ACHN (cell line): ENCODE measurements at regions not wholly inside any gene's neighbourhood (a gene's known extent, or its start where the extent isn't known, plus 50 kb on each side); places are given as distances from the start of the nearest gene placed in this dataset.
"Not testable (repeated sequence)": the region's sequence is repeated elsewhere in the genome, so short reads cannot be mapped to it uniquely, and the experiment has no call there.

Experiments
- DNase-seq: peaks from one replicate; pipeline ENCODE4 v3.0.0-alpha.2; 2015
- in situ Hi-C: cut with HindIII; loops from 2 replicates; pipeline ENCODE4 v1.10.0; 2017; ENCODE audit warnings: low sequenced_read_pairs, low pct_ligation_motif_present, low pct_unique_long_range_greater_than_20kb

GRCh38 chr5:26572480-26572879 is 465.9 kb downstream of the CDH9 start:
- no peak for DNase-seq
- in situ Hi-C loops: no loop called here

GRCh38 chr5:26569929-26570258 is 468.5 kb downstream of the CDH9 start:
- in situ Hi-C loops: no loop called here
- DNase-seq: no peak

GRCh38 chr5:26569241-26569928 is 469.0 kb downstream of the CDH9 start:
- no peak for DNase-seq
- in situ Hi-C loops: no loop called here

GRCh38 chr5:26568316-26568715 is 470.1 kb downstream of the CDH9 start:
- no peak for DNase-seq
- in situ Hi-C loops: no loop called here

- in situ Hi-C loops: no loop called here
- no peak for DNase-seq
These were observed 474.4 kb downstream of the CDH9 start for GRCh38 chr5:26563979-26564378.

- in situ Hi-C loops: no loop called here
- DNase-seq: peak; percentile 79
These were observed 485.3 kb downstream of the CDH9 start for GRCh38 chr5:26553079-26553478.

GRCh38 chr5:26543987-26544386 is 494.4 kb downstream of the CDH9 start:
- no peak for DNase-seq
- in situ Hi-C loops: no loop called here

- in situ Hi-C loops: no loop called here
- no peak for DNase-seq
These were observed 500.2 kb downstream of the CDH9 start for GRCh38 chr5:26538226-26538625.

- DNase-seq: no peak
- in situ Hi-C loops: no loop called here
These were observed 503.2 kb downstream of the CDH9 start for GRCh38 chr5:26535215-26535614.

GRCh38 chr5:26530305-26530704 is 508.1 kb downstream of the CDH9 start:
- no peak for DNase-seq
- in situ Hi-C loops: no loop called here

- in situ Hi-C loops: no loop called here
- DNase-seq: no peak
These were observed 519.1 kb downstream of the CDH9 start for GRCh38 chr5:26519245-26519644.

- no peak for DNase-seq
- in situ Hi-C loops: no loop called here
These were observed 520.3 kb downstream of the CDH9 start for GRCh38 chr5:26518065-26518464.

GRCh38 chr5:26498972-26499371 is 539.4 kb downstream of the CDH9 start:
- no peak for DNase-seq
- in situ Hi-C loops: no loop called here

GRCh38 chr5:26495437-26495836 is 542.9 kb downstream of the CDH9 start:
- DNase-seq: no peak
- in situ Hi-C loops: no loop called here

- DNase-seq: no peak
- in situ Hi-C loops: no loop called here
These were observed 545.4 kb downstream of the CDH9 start for GRCh38 chr5:26492906-26493459.

GRCh38 chr5:26487553-26487952 is 550.8 kb downstream of the CDH9 start:
- in situ Hi-C loops: no loop called here
- no peak for DNase-seq

GRCh38 chr5:26486631-26487030 is 551.8 kb downstream of the CDH9 start:
- in situ Hi-C loops: no loop called here

GRCh38 chr5:26485146-26485860 is 553.1 kb downstream of the CDH9 start:
- DNase-seq, in situ Hi-C loops: not testable (repeated sequence)

More at GRCh38 chr5:26486631-26487030, 551.8 kb downstream of the CDH9 start:
- DNase-seq: no peak

GRCh38 chr5:26482810-26483375 is 555.5 kb downstream of the CDH9 start:
- DNase-seq: peak; percentile 48
- in situ Hi-C loops: no loop called here
